T1000 (cell line): ENCODE measurements at regions not wholly inside any gene's neighbourhood (a gene's known extent, or its start where the extent isn't known, plus 50 kb on each side); places are given as distances from the start of the nearest gene placed in this dataset.

Experiments
- DNase-seq: peaks from one replicate; lab custom pipeline; 2025; ENCODE audit warnings: mixed read lengths; lab: John Stamatoyannopoulos, UW

GRCh38 chr9:8262625-8263622, 463.3 kb upstream of the DMAC1 start:
- no peak for DNase-seq

DNA sequence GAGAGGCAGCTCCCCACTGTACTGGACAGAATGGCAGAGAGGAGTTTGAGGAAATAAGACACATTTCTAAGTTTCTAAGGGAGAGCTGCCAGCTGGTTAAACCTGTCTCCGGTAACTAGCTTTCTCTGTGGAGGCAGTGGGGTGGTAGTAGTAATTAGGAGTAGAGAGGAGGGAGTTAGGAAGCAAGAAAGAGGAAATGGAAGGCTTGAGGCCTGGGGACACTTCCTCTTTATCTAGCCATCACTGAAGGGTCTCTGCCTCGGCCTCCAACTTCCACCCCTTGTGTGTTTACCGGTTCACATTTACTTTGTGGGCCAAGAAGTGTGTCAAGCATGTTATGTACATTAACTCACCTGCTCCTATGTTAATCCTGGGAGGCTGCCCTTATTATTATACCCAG, 462.2 kb upstream of the DMAC1 start:
- no peak for DNase-seq

DNA sequence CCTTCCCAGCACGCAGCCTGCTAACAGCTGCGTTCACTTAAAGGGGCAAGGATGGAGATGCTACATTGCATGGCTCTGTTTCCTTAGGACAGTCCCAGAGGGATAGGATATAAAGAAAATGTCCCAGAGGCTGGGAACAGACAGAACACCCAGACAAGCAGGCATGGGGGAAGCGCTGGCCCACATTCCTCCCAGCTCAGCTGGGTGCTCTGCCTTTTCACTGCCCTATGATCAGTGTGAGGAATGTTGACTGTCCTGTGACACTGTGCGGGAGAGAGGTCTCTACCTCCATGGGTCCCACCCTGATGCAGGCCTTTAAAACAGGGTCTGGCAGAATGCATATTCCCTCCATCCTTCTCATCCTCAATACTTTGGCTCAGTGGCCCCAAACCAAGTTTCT, 459.4 kb upstream of the DMAC1 start:
- DNase-seq, result no peak

GRCh38 chr9:8256880-8257279, 457.3 kb upstream of the DMAC1 start:
- no peak for DNase-seq

DNA sequence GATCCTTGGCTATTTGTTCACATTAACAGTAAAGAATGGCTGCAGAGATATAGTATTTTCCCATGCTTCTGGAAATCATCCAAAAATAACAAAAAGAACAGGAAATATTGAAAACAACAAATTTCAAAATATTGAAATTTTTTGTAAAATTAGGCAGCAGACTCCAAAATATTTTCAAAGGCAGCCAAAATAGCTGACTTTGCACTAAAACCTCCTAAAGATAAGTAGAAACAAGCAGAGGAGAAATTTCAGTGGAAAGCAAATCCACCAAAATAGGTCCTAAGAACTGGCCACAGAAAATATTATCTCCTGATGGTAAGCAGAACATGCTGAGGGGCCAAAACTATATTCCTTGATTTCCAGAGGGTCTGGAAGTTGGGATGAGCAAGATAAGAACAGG, 456.3 kb upstream of the DMAC1 start:
- DNase-seq, result no peak

GRCh38 chr9:8254541-8254940, 455.0 kb upstream of the DMAC1 start:
- DNase-seq, result no peak

DNA sequence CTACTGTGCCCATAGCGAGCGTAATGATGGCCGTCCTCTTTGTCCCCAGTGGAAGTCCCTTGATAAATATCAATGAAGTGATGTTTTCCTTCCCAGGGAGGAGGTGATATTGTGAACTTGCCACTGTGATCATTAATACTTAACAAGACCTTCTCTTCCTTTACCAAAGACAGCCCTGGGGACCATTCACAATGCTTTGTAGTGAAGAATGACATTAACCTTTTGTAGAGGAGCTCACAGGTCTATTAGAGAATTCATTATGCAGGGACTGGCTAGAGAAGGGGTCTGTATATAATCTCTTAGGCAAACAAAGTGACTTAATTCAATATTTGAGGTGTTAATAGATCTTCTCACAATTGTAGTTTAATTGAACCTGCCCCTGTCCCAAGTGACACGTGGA, 452.9 kb upstream of the DMAC1 start:
- DNase-seq, result no peak

- no peak for DNase-seq
Measured at GRCh38 chr9:8251566-8251965, 452.0 kb upstream of the DMAC1 start.

DNA sequence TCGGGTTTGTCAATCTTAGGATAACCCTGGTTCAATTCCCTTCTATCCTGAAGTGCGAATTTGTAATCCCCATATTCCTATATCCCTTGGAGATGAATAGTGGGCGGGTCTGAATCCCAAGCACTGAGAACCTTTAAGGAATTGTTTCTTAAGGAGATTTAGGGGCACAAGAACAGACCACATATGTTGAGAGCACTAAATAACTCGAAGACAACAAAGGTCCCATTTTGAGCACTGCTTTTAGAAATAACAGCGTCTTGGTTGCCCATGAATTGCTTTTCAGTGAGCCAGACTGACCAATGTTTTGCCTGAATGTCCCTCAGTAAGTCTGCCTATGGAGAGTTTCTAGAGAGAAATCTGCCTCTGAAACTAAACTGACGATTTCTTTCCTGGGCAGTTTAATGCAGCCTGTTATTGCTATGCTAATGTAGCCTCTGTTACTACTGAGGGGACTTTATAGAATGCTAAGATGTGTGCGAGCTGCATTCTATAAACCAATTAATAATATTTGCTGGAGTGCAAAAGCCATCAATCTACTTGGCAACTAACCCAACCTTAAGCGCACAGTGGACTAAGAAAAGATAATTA, 445.0 kb upstream of the DMAC1 start:
- no peak for DNase-seq

GRCh38 chr9:8241201-8241600, 441.6 kb upstream of the DMAC1 start:
- DNase-seq, result no peak

DNA sequence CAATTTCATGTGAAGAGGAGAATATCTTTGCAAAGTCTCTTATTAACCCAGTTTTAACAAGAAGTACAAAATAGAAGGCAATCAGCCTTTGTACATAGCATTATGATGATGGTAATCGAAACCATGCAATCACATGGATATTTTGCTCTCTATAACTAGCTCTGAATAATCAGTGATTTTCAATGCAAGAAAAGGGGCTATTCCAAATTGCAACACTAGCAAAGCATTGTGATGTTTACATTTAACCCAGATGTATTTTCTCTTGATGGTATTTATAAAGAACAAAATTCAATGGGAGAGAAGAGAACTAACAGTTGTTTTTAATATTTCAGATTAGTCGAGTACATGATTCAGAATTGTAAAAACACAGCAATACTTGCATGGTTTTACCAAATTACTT, 437.5 kb upstream of the DMAC1 start:
- no peak for DNase-seq

GRCh38 chr9:8235489-8235888, 435.9 kb upstream of the DMAC1 start:
- no peak for DNase-seq

DNA sequence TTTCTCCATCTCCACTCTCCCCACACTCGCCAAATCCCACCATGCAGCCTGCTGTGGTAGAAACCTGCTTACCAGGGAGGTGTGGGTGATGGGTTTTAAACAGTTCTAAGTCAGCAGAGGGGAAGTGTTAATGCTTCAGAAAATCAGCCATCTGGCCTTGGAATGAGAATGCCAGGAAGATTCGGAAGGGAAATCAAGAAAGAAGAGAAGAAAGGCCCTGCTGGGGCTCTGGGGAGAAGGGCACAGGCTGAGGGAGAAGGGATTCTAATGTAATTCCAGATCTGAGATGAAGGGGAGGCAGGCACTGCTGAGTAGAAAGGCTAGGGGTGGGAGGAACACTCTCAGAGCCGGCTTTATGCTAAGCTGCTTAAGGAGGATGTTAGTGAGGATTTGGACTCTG, 434.7 kb upstream of the DMAC1 start:
- no peak for DNase-seq

DNA sequence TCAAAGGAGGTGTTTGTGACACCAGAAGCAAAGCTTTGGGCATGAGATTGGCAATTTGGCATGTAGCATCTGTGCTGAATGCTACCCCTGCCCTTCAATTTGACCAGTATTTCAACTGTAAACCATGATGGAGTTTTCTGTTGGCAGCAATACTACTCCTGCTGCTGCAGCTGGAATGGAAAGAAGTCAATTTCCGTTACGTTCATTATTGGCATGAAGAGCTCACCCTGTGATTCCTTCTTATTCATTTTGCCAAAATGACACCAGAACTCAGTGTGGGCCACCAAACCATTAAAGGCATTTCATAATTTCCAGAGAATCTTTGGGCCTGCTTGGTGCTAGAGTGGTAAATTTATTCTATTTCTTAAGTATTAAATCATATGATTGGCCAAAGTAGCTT, 433.1 kb upstream of the DMAC1 start:
- DNase-seq, result no peak

DNA sequence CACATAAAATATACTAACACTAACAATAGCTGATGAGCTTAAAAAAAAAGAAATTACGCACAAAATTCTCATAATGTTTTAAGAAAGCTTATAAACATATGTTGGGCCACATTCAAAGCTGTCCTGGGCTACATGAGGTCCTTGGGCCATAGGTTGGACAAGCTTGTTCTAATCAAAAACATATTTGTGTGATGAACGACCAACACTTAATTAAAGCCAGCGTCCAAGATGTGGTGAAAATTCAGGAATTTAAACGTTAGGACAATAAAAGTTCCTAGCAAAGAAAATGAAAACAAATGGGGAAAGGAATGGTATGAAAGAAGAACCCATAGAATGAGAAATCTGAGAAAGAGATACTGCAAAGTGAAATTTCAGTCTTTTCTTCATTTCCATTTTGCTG, 429.6 kb upstream of the DMAC1 start:
- DNase-seq, result no peak

DNA sequence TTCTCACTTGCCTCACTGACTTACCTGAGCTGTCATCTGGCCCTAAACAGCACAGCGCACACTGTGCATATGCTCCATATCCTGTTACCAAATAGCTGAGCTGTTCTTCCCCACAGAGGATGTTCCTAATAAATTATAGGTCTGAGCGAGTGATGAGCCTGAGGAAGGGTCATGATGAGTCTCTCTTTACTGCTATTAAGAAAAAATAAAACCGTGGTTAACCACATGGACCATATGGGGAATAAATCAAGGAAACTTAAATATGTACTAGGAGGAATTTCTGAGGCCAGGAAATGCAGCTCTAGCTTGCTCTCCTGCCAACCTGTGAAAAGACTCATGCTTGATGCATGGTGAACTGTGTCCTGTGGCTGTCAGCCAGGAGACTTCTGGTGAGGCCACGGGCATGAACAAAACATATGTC, 424.8 kb upstream of the DMAC1 start:
- DNase-seq, result peak; percentile 18

DNA sequence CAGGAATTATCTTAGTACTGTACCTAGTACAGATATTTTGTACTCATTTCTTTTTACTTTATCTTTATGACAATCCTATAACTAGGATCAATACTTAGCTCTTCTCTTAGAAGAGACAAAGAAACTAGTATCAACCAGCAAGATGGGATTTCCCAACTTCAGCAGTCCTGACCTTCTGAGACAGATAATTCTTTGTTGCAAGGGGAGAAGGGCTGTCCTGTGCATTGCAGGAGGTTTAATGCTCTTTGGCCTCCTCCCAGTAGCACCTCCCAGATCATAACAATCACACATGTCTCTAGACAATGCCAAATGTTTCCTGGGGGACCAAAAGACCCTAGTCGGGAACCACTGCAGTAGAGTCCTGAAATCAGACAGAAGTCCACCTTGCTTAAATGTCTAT, 424.3 kb upstream of the DMAC1 start:
- DNase-seq, result no peak

- DNase-seq, result no peak
Measured at GRCh38 chr9:8221462-8221861, 421.9 kb upstream of the DMAC1 start.

DNA sequence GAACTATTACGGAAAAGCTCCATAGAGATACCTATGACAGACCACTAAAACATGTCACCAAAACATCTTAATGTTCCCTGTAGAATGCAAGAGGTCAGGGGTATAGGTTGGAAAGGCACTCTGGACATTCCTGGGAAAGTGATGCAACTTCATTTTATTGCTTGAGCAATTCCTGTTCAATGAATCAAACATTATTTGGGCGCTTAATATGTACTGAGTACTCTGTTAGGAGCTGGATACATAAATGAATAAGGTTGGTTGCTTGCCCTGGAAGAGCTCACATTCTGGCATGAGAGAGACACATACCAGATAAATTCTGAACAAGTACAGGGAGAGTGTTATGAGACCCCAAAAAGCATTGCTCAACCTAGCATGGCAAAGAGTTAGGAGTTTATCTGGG, 408.9 kb upstream of the DMAC1 start:
- no peak for DNase-seq

DNA sequence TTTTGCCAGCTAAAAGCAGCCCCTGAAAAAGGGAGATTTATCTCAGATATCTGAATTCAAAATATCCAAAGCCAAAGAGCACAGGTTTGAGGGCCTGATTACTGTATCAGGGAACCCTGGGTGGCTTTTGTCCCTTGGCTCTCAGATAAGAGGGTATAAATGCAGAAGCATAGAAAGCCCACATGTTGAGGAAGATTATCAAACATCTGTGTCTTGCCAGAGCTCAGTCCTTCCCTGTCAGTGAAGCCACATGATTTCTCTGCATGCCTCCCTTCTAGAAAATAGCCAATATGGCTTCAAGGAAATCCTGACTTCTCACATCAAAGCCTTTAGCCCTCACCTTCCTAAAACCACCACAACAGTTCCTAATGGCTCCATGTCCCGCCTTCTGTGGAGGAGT, 408.0 kb upstream of the DMAC1 start:
- DNase-seq, result no peak

- DNase-seq, result no peak
Measured at GRCh38 chr9:8206720-8207119, 407.1 kb upstream of the DMAC1 start.

- no peak for DNase-seq
Measured at GRCh38 chr9:8205576-8205975, 406.0 kb upstream of the DMAC1 start.

DNA sequence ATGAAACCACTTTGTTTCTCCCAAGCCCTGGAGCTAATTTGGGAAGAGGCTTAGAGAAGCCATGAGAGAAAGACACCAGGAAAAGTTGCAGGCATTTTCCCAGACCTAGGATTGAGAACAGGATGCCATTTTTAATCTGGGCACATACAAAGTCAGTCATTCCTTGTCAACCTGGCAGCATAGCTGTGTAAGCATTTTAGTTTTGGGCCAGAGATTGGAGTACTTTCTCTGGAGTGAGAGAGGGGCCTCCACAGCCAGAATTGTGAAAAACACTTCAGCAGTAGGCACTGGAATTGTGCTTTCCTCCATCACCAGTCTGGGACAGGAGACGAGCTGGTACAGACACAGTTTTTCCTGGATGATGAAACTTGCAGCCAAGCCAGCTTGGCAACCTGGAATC, 390.3 kb upstream of the DMAC1 start:
- DNase-seq, result no peak
